ENCODE measurements at regions not wholly inside any gene's neighbourhood (a gene's known extent, or its start where the extent isn't known, plus 50 kb on each side); places are given as distances from the start of the nearest gene placed in this dataset.
A peak's percentile ranks its signal among the peaks of the same experiment; 100 is the strongest.

- no peaks in the 10 kb centered on the region for H3K36me3 ChIP-seq (ENCODE audit: control insufficient read depth, insufficient read depth, low read length)
- H3K27me3 ChIP-seq (ENCODE audit: control insufficient read depth, insufficient read depth, low read length), result peaks cover 3% of the 10 kb centered on the region
- CTCF ChIA-PET, result interaction anchor here (0.5 to 5.2 kb wide), 22 partner anchors 8 to 1694 kb away, joined by 3 to 60 read pairs (median 4); no protein-coding TSS in a partner anchor
- H3K4me3 ChIP-seq (ENCODE audit: low read depth, low read length), result 0 out of 2 replicates have a peak overlapping the region, but pooled peaks have one; percentile 2
- no peak for DNase-seq (ENCODE audit: low read depth)
- POLR2A ChIA-PET, result no interaction called here
- peak; percentile 89 for TF ChIP-seq CTCF (IDR thresholded peaks at IDR 0.05; ENCODE audit: insufficient read depth, low read depth, low read length)
Observed at GRCh38 chr9:113807173-113808061, 68.7 kb upstream of the ZNF618 start.

GRCh38 chr9:113808391-113809358 is 67.4 kb upstream of the ZNF618 start:
- Histone ChIP-seq H3K36me3 (ENCODE audit: control insufficient read depth, insufficient read depth, low read length) (no peaks in the 10 kb centered on the region), H3K4me3 (ENCODE audit: low read depth, low read length) (no peak overlapping the region), H3K27me3 (ENCODE audit: control insufficient read depth, insufficient read depth, low read length) (peaks cover 6% of the 10 kb centered on the region)
- TF ChIP-seq CTCF (IDR thresholded peaks at IDR 0.05; ENCODE audit: insufficient read depth, low read depth, low read length), result no peak
- ChIA-PET CTCF (interaction anchor here (0.6 to 5.2 kb wide), 19 partner anchors 7 to 1695 kb away, joined by 3 to 60 read pairs (median 4); no protein-coding TSS in a partner anchor), POLR2A (no interaction called here)
- DNase-seq (ENCODE audit: low read depth), result peak; percentile 26

- H3K27me3 ChIP-seq (ENCODE audit: control insufficient read depth, insufficient read depth, low read length), result peaks cover 10% of the 10 kb centered on the region
- ChIA-PET POLR2A (no interaction called here), CTCF (no interaction called here)
- H3K4me3 ChIP-seq (ENCODE audit: low read depth, low read length), result no peak overlapping the region
- DNase-seq (ENCODE audit: low read depth), result no peak
- no peaks in the 10 kb centered on the region for H3K36me3 ChIP-seq (ENCODE audit: control insufficient read depth, insufficient read depth, low read length)
- TF ChIP-seq CTCF (IDR thresholded peaks at IDR 0.05; ENCODE audit: insufficient read depth, low read depth, low read length), result no peak
Observed at GRCh38 chr9:113817171-113817570, 58.9 kb upstream of the ZNF618 start.

GRCh38 chr9:113818391-113818790 is 57.7 kb upstream of the ZNF618 start:
- DNase-seq (ENCODE audit: low read depth), result no peak
- H3K36me3 ChIP-seq (ENCODE audit: control insufficient read depth, insufficient read depth, low read length), result no peaks in the 10 kb centered on the region
- TF ChIP-seq CTCF (IDR thresholded peaks at IDR 0.05; ENCODE audit: insufficient read depth, low read depth, low read length), result no peak
- ChIA-PET CTCF (no interaction called here), POLR2A (no interaction called here)
- peaks cover 9% of the 10 kb centered on the region for H3K27me3 ChIP-seq (ENCODE audit: control insufficient read depth, insufficient read depth, low read length)
- H3K4me3 ChIP-seq (ENCODE audit: low read depth, low read length), result no peak overlapping the region

GRCh38 chr9:113822315-113822714 is 53.8 kb upstream of the ZNF618 start:
- ChIA-PET POLR2A (no interaction called here), CTCF (interaction anchor here (1.3 kb wide), 1 partner anchor 14 kb away, joined by 3 read pairs; no protein-coding TSS in a partner anchor)
- Histone ChIP-seq H3K4me3 (ENCODE audit: low read depth, low read length) (no peak overlapping the region), H3K36me3 (ENCODE audit: control insufficient read depth, insufficient read depth, low read length) (no peaks in the 10 kb centered on the region), H3K27me3 (ENCODE audit: control insufficient read depth, insufficient read depth, low read length) (peaks cover 5% of the 10 kb centered on the region)
- no peak for DNase-seq (ENCODE audit: low read depth)
- TF ChIP-seq CTCF (IDR thresholded peaks at IDR 0.05; ENCODE audit: insufficient read depth, low read depth, low read length), result no peak

Data from BJ (cell line).